Stomach (tissue), 8 donors: ENCODE measurements at regions not wholly inside any gene's neighbourhood (a gene's known extent, or its start where the extent isn't known, plus 50 kb on each side); places are given as distances from the start of the nearest gene placed in this dataset.

Experiments
- DNase-seq, 2 donors: peaks; one replicate each; pipeline versions ENCODE4 v3.0.0 to v3.0.0-alpha.2; 2013 to 2019
- H3K27ac ChIP-seq, 5 donors: fragments of 200-600 bp in 4 of 5; sonication (generic) in 4 of 5; one replicate each; pipeline ENCODE4 v1.5.1; 2013 to 2019; ENCODE audit warnings: mild to moderate bottlenecking in 1 of 5, moderate library complexity in 1 of 5
- H3K27me3 ChIP-seq, 3 donors: fragments of 200-600 bp; sonication (generic); one replicate each; pipeline ENCODE4 v1.5.1; 2017 to 2019; ENCODE audit warnings: mixed run types in 1 of 3
- H3K36me3 ChIP-seq, 4 donors: fragments of 200-600 bp; sonication (generic); 1 replicate in 3 of 4; 2 replicates in 1 of 4; pipeline ENCODE4 v1.5.1; 2016 to 2019
- H3K4me1 ChIP-seq, 4 donors: fragments of 200-600 bp; sonication (generic); one replicate each; pipeline ENCODE4 v1.5.1; 2016 to 2019
- H3K4me3 ChIP-seq, 4 donors: fragments of 200-600 bp; sonication (generic) in 3 of 4; one replicate each; pipeline ENCODE4 v1.5.1; 2016 to 2019; ENCODE audit warnings: mild to moderate bottlenecking in 1 of 4
- H3K9me3 ChIP-seq, 4 donors: fragments of 200-600 bp; sonication (generic); one replicate each; pipeline ENCODE4 v1.5.1; 2016 to 2019
- CTCF ChIP-seq, 7 experiments: fragments of 450-650 bp in 4 of 7; fragments of 200-600 bp in 3 of 7; sonication (generic) in 3 of 7; IDR thresholded peaks; one replicate each; pipeline ENCODE4 v1.5.1; 2016 to 2019; ENCODE audit warnings: antibody characterized with exemption in 7 of 7, control low read depth in 2 of 7, mild to moderate bottlenecking in 1 of 7
- EP300 ChIP-seq: sonication (generic); formaldehyde crosslinking; IDR thresholded peaks from one replicate; pipeline ENCODE4 v1.6.1; 2017; ENCODE audit warnings: antibody characterized with exemption
- POLR2A ChIP-seq, 4 donors: fragments of 450-650 bp; IDR thresholded peaks; one replicate each; pipeline ENCODE4 v1.6.1; 2016; ENCODE audit warnings: antibody characterized with exemption in 4 of 4, control low read depth in 2 of 4, mild to moderate bottlenecking in 1 of 4, moderate library complexity in 1 of 4
- POLR2AphosphoS5 ChIP-seq, 3 donors: sonication (generic); formaldehyde crosslinking; IDR thresholded peaks; one replicate each; pipeline ENCODE4 v1.6.1; 2016; ENCODE audit warnings: antibody characterized with exemption in 3 of 3
- whole genome bisulfite sequencing, 5 donors: extraction: QIAGEN DNeasy Blood & Tissue Kit in 3 of 5; methylation state at CpG; one replicate each; pipeline versions ENCODE4 v1.1.5 to v1.1.7; 2013 to 2018; 5-methylcytosine and 5-hydroxymethylcytosine counted together
- intact Hi-C: fragments of 100-400 bp; cut with DNase I; formaldehyde crosslinking; loops from one replicate; pipeline ENCODE4 v1.15.1; 2023; ENCODE audit warnings: low total_unique reads
- donor health status: healthy with polysubstance abuse.
- donor health status: Bipolar disorder and iron deficiency.
- donor health status: healthy.

DNA sequence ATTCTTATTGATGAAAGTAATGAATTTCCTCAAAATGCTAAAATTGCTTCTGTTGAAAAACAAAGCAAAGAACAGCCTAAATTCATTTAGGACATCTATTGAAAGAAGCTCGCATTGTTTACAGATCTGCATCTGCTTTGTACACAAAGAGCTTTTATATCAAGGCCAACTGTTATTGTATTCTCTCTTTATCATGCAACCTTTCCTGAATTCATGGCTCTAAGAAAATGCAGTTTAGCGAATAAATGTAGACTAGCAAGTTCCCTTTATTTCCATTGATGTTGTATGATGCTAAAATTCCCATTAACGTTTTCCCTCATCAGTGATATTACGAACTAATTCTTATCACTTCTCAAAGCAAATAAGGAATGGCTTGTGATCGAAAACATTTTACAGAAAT lies 446.3 kb downstream of the MID1IP1 start:
- TF ChIP-seq POLR2A (IDR thresholded peaks at IDR 0.05): no peak
- TF ChIP-seq CTCF (IDR thresholded peaks at IDR 0.05): no peak
- TF ChIP-seq EP300: no peak
- no peak for TF ChIP-seq POLR2AphosphoS5 (IDR thresholded peaks at IDR 0.05)
- intact Hi-C loops: no loop called here
- Histone ChIP-seq H3K36me3 (no peaks in the 10 kb centered on the region), H3K9me3 (no peaks in the 10 kb centered on the region), H3K27ac (no peak overlapping the region), H3K4me1 (no peaks in the 10 kb centered on the region), H3K27me3 (no peaks in the 10 kb centered on the region), H3K4me3 (no peak overlapping the region)
- WGBS, 5 donors: 66 to 85% (median 74%) methylated on average over 5 of the region's 5 CpGs
- DNase-seq: no peak

- intact Hi-C loops: no loop called here
- Histone ChIP-seq H3K27me3 (no peaks in the 10 kb centered on the region), H3K4me1 (no peaks in the 10 kb centered on the region), H3K4me3 (no peak overlapping the region), H3K36me3 (no peaks in the 10 kb centered on the region), H3K9me3 (no peaks in the 10 kb centered on the region), H3K27ac (no peak overlapping the region)
- DNase-seq: no peak
- TF ChIP-seq EP300 (no peak), POLR2A (IDR thresholded peaks at IDR 0.05) (no peak), POLR2AphosphoS5 (IDR thresholded peaks at IDR 0.05) (no peak), CTCF (IDR thresholded peaks at IDR 0.05) (no peak)
- WGBS, 5 donors: 49 to 63% (median 53%) methylated on average over 3 of the region's 3 CpGs
Observed at GRCh38 chrX:39248330-39248729, 447.1 kb downstream of the MID1IP1 start.

DNA sequence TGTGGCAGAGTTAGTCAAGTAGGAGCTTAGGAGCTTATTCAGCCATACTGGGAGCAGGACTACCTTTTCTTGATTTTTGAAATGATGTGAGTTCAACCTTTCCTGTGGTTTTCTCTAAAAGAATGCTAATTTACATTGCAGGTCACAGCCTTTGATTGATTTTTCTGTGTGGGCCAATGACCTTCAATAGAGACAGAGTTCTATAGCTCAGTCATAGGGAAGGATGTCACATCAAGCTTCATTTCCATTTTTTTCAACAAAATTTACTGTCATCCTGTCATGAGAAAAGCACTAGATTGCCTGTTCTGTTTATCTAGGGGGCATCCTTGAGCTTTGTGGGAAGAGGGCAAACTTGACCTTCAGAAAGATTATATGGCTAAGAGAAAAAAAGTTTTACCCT lies 448.7 kb downstream of the MID1IP1 start:
- H3K27ac ChIP-seq: no peak overlapping the region
- no peak for DNase-seq
- intact Hi-C loops: no loop called here

DNA sequence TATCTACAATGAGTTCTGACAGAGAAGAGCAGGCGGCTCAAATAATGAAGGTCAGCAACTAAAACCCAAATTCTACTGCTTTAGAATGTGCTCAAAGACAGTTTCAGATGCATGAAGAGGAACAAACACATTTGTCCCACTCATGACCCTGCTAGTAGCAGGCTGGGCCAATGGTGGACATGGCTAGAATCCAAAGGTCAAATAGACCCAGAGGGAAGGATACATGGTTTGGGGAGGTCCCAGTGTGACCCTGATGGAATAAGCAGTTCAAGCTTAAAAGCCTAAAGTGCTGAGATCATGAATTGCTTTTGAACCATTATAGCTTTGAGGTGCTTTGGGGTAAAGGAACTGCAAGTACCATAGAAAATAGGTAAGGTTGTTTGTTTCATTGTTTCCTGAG lies 450.7 kb downstream of the MID1IP1 start:
- no peaks in the 10 kb centered on the region for H3K4me1 ChIP-seq
- no peak overlapping the region for H3K4me3 ChIP-seq
- intact Hi-C loops: no loop called here
- H3K36me3 ChIP-seq: no peaks in the 10 kb centered on the region
- DNase-seq: no peak
- H3K27ac ChIP-seq: no peak overlapping the region
- H3K9me3 ChIP-seq: peaks cover 0 to 6% (median 2%) of the 10 kb centered on the region in 4 donors
- H3K27me3 ChIP-seq: no peaks in the 10 kb centered on the region
- 59 to 97% (median 90%) methylated on average over 1 of the region's 1 CpG for WGBS, 5 donors
- TF ChIP-seq POLR2A (IDR thresholded peaks at IDR 0.05): no peak
- no peak for TF ChIP-seq CTCF (IDR thresholded peaks at IDR 0.05)
- TF ChIP-seq POLR2AphosphoS5 (IDR thresholded peaks at IDR 0.05): no peak
- no peak for TF ChIP-seq EP300

More for the DNA sequence above, 448.7 kb downstream of the MID1IP1 start:
- Histone ChIP-seq H3K4me3 (no peak overlapping the region), H3K4me1 (no peaks in the 10 kb centered on the region), H3K27me3 (no peaks in the 10 kb centered on the region), H3K36me3 (no peaks in the 10 kb centered on the region), H3K9me3 (no peaks in the 10 kb centered on the region)
- TF ChIP-seq POLR2AphosphoS5 (IDR thresholded peaks at IDR 0.05) (no peak), CTCF (IDR thresholded peaks at IDR 0.05) (no peak), EP300 (no peak), POLR2A (IDR thresholded peaks at IDR 0.05) (no peak)

DNA sequence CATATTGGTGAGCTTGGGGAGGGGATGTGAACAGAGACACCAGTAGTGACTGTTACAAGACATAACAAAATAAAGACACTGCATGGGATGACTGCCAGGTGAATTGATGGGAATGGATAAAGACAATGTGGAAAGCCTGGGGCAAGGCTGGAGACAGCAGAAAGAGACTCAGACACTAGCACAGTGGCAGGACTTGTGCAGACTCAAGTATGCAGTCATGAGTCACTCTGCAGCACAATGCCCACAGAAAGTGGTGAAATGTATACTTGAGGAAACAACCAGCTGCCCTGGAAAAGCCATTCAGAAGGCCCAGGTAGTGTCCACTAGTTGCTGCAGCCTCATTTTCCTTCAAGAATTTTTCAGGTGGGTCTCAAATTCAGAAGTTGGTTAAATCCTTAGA lies 452.3 kb downstream of the MID1IP1 start:
- DNase-seq: no peak
- no peaks in the 10 kb centered on the region for H3K36me3 ChIP-seq
- intact Hi-C loops: no loop called here
- no peak overlapping the region for H3K27ac ChIP-seq
- H3K4me3 ChIP-seq: no peak overlapping the region
- H3K4me1 ChIP-seq: no peaks in the 10 kb centered on the region
- H3K9me3 ChIP-seq: peaks cover 0 to 6% (median 2%) of the 10 kb centered on the region in 4 donors
- no peak for TF ChIP-seq POLR2AphosphoS5 (IDR thresholded peaks at IDR 0.05)
- no peak for TF ChIP-seq CTCF (IDR thresholded peaks at IDR 0.05)
- TF ChIP-seq EP300: no peak
- no peak for TF ChIP-seq POLR2A (IDR thresholded peaks at IDR 0.05)
- no peaks in the 10 kb centered on the region for H3K27me3 ChIP-seq
